Karpas-422 (cell line): ENCODE measurements at regions not wholly inside any gene's neighbourhood (a gene's known extent, or its start where the extent isn't known, plus 50 kb on each side); places are given as distances from the start of the nearest gene placed in this dataset.

Experiments
- DNase-seq: peaks from one replicate; pipeline ENCODE4 v3.0.0-alpha.2; 2015
- H2AFZ ChIP-seq: fragments of 200-600 bp; sonication (generic); 2 replicates; pipeline ENCODE4 v1.6.1; 2014; ENCODE audit warnings: antibody characterized with exemption, low read length, mixed read lengths
- H3K27ac ChIP-seq: fragments of 200-600 bp; sonication (generic); 2 replicates; pipeline ENCODE4 v1.5.1; 2014; ENCODE audit warnings: mild to moderate bottlenecking, low read length, moderate library complexity
- H3K27me3 ChIP-seq: fragments of 200-600 bp; sonication (generic); 2 replicates; pipeline ENCODE4 v1.6.1; 2014; ENCODE audit warnings: low read length, mixed read lengths
- H3K36me3 ChIP-seq: fragments of 200-600 bp; sonication (generic); 2 replicates; pipeline ENCODE4 v1.6.1; 2014; ENCODE audit warnings: low read length, mixed read lengths; ENCODE audit not compliant: insufficient read depth
- H3K4me1 ChIP-seq: fragments of 200-600 bp; sonication (generic); 2 replicates; pipeline ENCODE4 v1.6.1; 2014; ENCODE audit warnings: mild to moderate bottlenecking, low read length, mixed read lengths
- H3K4me2 ChIP-seq: fragments of 200-600 bp; sonication (generic); 2 replicates; pipeline ENCODE4 v1.6.1; 2014; ENCODE audit warnings: low read length, low read depth, mild to moderate bottlenecking; ENCODE audit not compliant: poor library complexity, severe bottlenecking
- H3K4me3 ChIP-seq: fragments of 200-600 bp; sonication (generic); 2 replicates; pipeline ENCODE4 v1.5.1; 2014; ENCODE audit warnings: mild to moderate bottlenecking, antibody characterized with exemption, low read length, mixed read lengths
- H3K79me2 ChIP-seq: fragments of 200-600 bp; sonication (generic); 2 replicates; pipeline ENCODE4 v1.6.1; 2014; ENCODE audit warnings: mild to moderate bottlenecking, low read length, mixed read lengths
- H3K9ac ChIP-seq: fragments of 200-600 bp; sonication (generic); 2 replicates; pipeline ENCODE4 v1.6.0; 2014; ENCODE audit warnings: low read length
- H3K9me2 ChIP-seq: fragments of 200-600 bp; sonication (generic), shearing (Covaris generic); replicated peaks from 2 replicates; pipeline ENCODE4 v1.6.0; 2014; ENCODE audit warnings: mild to moderate bottlenecking, low read length, moderate library complexity; ENCODE audit not compliant: insufficient read depth
- H3K9me3 ChIP-seq: fragments of 300-700, 200-600 bp; sonication (generic); 2 replicates; pipeline ENCODE4 v1.6.1; 2014; ENCODE audit warnings: low read length, mixed read lengths
- H4K20me1 ChIP-seq: fragments of 200-600 bp; sonication (generic); 2 replicates; pipeline ENCODE4 v1.6.1; 2014; ENCODE audit warnings: mild to moderate bottlenecking, antibody characterized with exemption, low read length, low read depth; ENCODE audit not compliant: insufficient read depth

- Histone ChIP-seq H2AFZ (no peak overlapping the region), H3K9me2 (no peaks in the 10 kb centered on the region), H3K27me3 (no peaks in the 10 kb centered on the region), H3K4me2 (no peak overlapping the region), H3K9ac (no peak overlapping the region), H3K4me3 (no peak overlapping the region), H3K4me1 (no peaks in the 10 kb centered on the region), H3K9me3 (peaks cover 17% of the 10 kb centered on the region), H3K27ac (no peak overlapping the region), H4K20me1 (no peaks in the 10 kb centered on the region), H3K36me3 (no peaks in the 10 kb centered on the region), H3K79me2 (no peaks in the 10 kb centered on the region)
- DNase-seq = no peak
Measured at GRCh38 chrX:122546269-122546668, 637.8 kb upstream of the GRIA3 start.

DNA sequence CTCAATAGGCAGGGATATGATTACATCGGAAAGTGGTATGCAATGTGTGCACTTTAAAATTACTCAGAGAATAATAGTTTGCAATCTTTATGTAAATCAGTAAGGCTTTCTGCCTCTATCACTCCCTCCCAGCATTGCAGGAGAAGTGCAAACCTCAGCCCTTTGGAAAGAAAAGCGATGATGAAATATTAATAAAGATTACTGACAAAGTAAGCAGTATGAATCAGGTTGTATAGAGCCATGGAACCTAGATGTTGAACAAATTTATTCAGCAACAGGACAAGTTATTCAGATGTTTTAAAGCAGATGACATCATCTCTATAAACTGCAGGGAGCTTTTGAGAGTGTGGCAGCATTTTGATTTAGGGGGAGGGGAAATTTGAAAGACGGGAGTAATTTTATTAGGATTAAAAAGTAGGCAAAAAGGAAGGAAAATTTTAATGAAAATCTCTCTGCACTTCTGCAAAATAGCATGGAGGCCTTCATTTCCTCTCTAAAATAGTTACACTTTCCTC lies 631.7 kb upstream of the GRIA3 start:
- Histone ChIP-seq H3K27me3 (no peaks in the 10 kb centered on the region), H3K27ac (no peak overlapping the region), H3K9me3 (peaks cover 12% of the 10 kb centered on the region; the same call in 1 of the 2 replicates), H3K4me2 (no peak overlapping the region), H3K4me1 (no peaks in the 10 kb centered on the region), H2AFZ (no peak overlapping the region), H3K9me2 (no peaks in the 10 kb centered on the region), H4K20me1 (no peaks in the 10 kb centered on the region), H3K9ac (no peak overlapping the region), H3K79me2 (no peaks in the 10 kb centered on the region), H3K36me3 (no peaks in the 10 kb centered on the region), H3K4me3 (no peak overlapping the region)
- DNase-seq = no peak

DNA sequence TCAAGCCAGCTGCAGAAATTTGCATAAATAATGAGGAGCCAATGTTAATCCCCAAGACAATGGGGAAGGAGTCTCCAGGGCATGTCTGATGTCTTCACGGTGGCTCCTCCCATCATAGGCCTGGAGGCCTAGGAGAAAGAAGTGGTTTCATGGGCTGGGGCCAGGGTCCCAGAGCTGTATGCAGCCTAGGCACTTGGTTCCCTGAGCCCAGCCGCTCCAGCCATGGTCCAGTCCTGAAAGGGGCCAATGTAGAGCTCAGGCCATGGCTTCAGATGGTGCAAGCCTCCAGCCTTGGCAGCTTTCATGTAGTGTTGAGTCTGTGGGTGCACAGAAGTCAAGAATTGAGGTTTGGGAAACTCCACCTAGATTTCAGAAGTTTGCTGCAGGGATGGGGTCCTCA lies 628.2 kb upstream of the GRIA3 start:
- H3K27me3 ChIP-seq = no peaks in the 10 kb centered on the region
- H2AFZ ChIP-seq = no peak overlapping the region
- H3K9me3 ChIP-seq = peaks cover 13% of the 10 kb centered on the region
- no peaks in the 10 kb centered on the region for H3K4me1 ChIP-seq
- H3K36me3 ChIP-seq = no peaks in the 10 kb centered on the region
- H4K20me1 ChIP-seq = no peaks in the 10 kb centered on the region
- no peak overlapping the region for H3K4me3 ChIP-seq
- no peak overlapping the region for H3K4me2 ChIP-seq
- no peak overlapping the region for H3K27ac ChIP-seq
- H3K9ac ChIP-seq = no peak overlapping the region
- H3K9me2 ChIP-seq = no peaks in the 10 kb centered on the region
- no peak for DNase-seq
- H3K79me2 ChIP-seq = no peaks in the 10 kb centered on the region

GRCh38 chrX:122565952-122566351 lies 618.1 kb upstream of the GRIA3 start:
- Histone ChIP-seq H3K9ac (no peak overlapping the region), H2AFZ (no peak overlapping the region), H3K4me2 (no peak overlapping the region), H3K4me1 (no peaks in the 10 kb centered on the region), H3K27me3 (no peaks in the 10 kb centered on the region), H3K27ac (no peak overlapping the region), H3K4me3 (no peak overlapping the region), H3K36me3 (no peaks in the 10 kb centered on the region), H3K9me3 (peaks cover 30% of the 10 kb centered on the region), H3K79me2 (no peaks in the 10 kb centered on the region), H4K20me1 (no peaks in the 10 kb centered on the region), H3K9me2 (no peaks in the 10 kb centered on the region)
- DNase-seq = no peak

DNA sequence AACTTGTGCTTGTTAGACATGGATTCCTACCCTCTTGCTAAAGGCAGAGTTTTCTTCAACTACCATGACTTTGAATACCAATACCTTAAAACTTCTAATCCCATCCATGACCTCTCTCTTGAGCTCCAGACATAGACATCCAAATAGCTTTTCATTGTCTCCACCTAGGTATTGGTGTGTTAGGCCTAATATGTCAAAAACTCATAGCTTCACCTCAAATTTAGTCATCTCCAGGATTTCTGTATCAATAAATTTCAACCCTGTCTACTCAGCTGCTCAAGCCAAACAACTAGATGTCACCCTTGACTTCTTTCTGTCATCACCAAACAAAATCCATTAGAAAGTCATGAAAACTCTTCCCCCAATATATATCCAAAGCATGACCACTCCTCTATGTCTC lies 617.7 kb upstream of the GRIA3 start:
- Histone ChIP-seq H2AFZ (no peak overlapping the region), H3K4me3 (no peak overlapping the region)
- DNase-seq = no peak

GRCh38 chrX:122567911-122568310 lies 616.2 kb upstream of the GRIA3 start:
- H3K27ac ChIP-seq = no peak overlapping the region

More for the DNA sequence above, 617.7 kb upstream of the GRIA3 start:
- Histone ChIP-seq H3K79me2 (no peaks in the 10 kb centered on the region), H3K36me3 (no peaks in the 10 kb centered on the region), H3K27ac (no peak overlapping the region), H3K9ac (no peak overlapping the region), H4K20me1 (no peaks in the 10 kb centered on the region), H3K4me1 (no peaks in the 10 kb centered on the region), H3K4me2 (no peak overlapping the region), H3K27me3 (no peaks in the 10 kb centered on the region), H3K9me2 (no peaks in the 10 kb centered on the region), H3K9me3 (peaks cover 30% of the 10 kb centered on the region)

DNA sequence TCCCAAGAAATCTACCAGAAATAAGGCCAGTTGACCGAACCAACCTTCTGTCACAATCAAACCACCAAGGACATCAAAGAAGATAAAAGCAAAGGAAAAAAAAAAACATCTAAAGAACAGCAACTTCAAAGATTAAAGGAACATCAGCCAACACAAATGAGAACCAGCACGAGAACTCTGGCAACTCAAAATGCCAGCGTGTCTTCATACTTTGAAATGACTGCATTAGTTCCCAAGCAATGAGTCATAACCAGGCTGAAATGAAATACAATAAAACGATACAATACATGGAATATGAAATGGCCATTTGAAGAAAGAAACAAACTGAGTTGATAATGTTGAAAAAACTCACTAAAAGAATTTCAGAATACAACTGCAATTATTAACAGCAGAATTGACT lies 611.6 kb upstream of the GRIA3 start:
- H3K9me2 ChIP-seq = no peaks in the 10 kb centered on the region
- no peaks in the 10 kb centered on the region for H4K20me1 ChIP-seq
- H3K4me3 ChIP-seq = no peak overlapping the region
- H3K36me3 ChIP-seq = no peaks in the 10 kb centered on the region
- H3K9me3 ChIP-seq = peaks cover 38% of the 10 kb centered on the region
- no peaks in the 10 kb centered on the region for H3K4me1 ChIP-seq
- no peak for DNase-seq
- H3K4me2 ChIP-seq = no peak overlapping the region
- no peak overlapping the region for H3K9ac ChIP-seq
- H3K27me3 ChIP-seq = no peaks in the 10 kb centered on the region
- H3K27ac ChIP-seq = no peak overlapping the region
- H2AFZ ChIP-seq = no peak overlapping the region
- no peaks in the 10 kb centered on the region for H3K79me2 ChIP-seq

More at GRCh38 chrX:122567911-122568310, 616.2 kb upstream of the GRIA3 start:
- H3K4me3 ChIP-seq = no peak overlapping the region
- H3K9ac ChIP-seq = no peak overlapping the region
- no peaks in the 10 kb centered on the region for H3K79me2 ChIP-seq
- no peak for DNase-seq
- peaks cover 35% of the 10 kb centered on the region for H3K9me3 ChIP-seq
- no peaks in the 10 kb centered on the region for H3K9me2 ChIP-seq
- no peak overlapping the region for H3K4me2 ChIP-seq
- H3K27me3 ChIP-seq = no peaks in the 10 kb centered on the region
- no peaks in the 10 kb centered on the region for H4K20me1 ChIP-seq
- no peaks in the 10 kb centered on the region for H3K4me1 ChIP-seq
- no peaks in the 10 kb centered on the region for H3K36me3 ChIP-seq
- no peak overlapping the region for H2AFZ ChIP-seq

DNA sequence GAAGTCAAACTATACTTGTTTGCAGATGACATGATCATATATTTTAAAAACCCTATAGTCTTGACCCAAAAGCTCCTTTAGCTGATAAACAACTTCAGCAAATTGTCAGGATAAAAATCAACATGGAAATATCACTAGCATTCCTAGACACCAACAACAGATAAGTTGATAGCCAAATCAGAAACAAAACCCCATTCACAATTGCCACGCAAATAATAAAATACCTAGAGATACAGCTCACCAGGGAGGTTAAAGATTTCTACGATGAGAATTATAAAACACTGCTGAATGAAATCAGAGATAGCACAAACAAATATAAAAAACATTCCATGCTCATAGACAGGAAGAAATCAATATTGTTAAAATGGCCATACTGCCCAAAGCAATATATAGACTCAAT lies 605.0 kb upstream of the GRIA3 start:
- H3K27ac ChIP-seq = no peak overlapping the region
- H2AFZ ChIP-seq = no peak overlapping the region
- no peaks in the 10 kb centered on the region for H3K36me3 ChIP-seq
- no peak overlapping the region for H3K9ac ChIP-seq
- H3K4me2 ChIP-seq = no peak overlapping the region
- DNase-seq = no peak
- H3K27me3 ChIP-seq = no peaks in the 10 kb centered on the region
- H3K4me1 ChIP-seq = no peaks in the 10 kb centered on the region
- no peaks in the 10 kb centered on the region for H4K20me1 ChIP-seq
- no peaks in the 10 kb centered on the region for H3K79me2 ChIP-seq
- peaks cover 28% of the 10 kb centered on the region for H3K9me3 ChIP-seq
- no peaks in the 10 kb centered on the region for H3K9me2 ChIP-seq
- no peak overlapping the region for H3K4me3 ChIP-seq

DNA sequence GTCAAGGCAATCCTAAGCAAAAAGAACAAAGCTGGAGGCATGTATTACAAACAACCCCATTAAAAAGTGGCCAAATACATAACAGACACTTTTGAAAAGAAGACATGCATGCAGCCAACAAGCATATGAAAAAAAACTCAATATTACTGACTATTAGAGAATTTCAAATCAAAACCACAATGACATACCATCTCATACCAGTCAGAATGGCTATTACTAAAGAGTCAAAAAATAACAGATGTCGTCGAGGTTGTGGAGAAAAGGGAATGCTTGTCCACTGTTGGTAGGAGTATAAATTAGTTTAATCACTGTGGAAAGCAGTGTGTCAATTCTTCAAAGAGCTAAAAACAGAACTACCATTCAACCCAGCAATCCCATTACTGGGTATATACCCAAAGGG lies 604.6 kb upstream of the GRIA3 start:
- no peaks in the 10 kb centered on the region for H3K9me2 ChIP-seq
- H3K9me3 ChIP-seq = peaks cover 26% of the 10 kb centered on the region
- DNase-seq = no peak
- no peaks in the 10 kb centered on the region for H3K27me3 ChIP-seq
- no peaks in the 10 kb centered on the region for H3K36me3 ChIP-seq
- H3K4me1 ChIP-seq = no peaks in the 10 kb centered on the region
- H3K4me2 ChIP-seq = no peak overlapping the region
- no peak overlapping the region for H3K4me3 ChIP-seq
- H3K79me2 ChIP-seq = no peaks in the 10 kb centered on the region
- no peaks in the 10 kb centered on the region for H4K20me1 ChIP-seq
- H3K9ac ChIP-seq = no peak overlapping the region
- H2AFZ ChIP-seq = no peak overlapping the region
- H3K27ac ChIP-seq = no peak overlapping the region
